ENCODE measurements at regions not wholly inside any gene's neighbourhood (a gene's known extent, or its start where the extent isn't known, plus 50 kb on each side); places are given as distances from the start of the nearest gene placed in this dataset.

DNA sequence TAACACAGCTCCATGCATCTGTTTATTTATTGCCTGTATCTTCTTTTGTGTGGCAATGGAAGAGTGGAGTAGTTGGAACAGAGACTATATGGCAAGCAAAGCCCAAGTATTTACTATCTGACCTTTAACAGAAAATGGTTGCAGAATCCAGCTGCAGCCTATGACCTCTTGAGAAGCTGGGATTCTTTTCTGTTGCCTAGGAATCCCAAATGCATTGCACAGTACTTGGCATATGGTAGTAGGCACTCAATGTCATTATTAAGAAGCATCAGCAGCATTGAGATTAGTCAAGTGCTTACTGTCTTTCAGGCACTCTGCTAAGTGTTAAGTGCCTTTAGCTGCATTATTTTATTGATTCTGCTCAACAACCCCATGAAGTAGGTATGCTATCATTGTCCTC is 331.6 kb downstream of the CCDC85A start:
- no peak overlapping the region for H3K27ac ChIP-seq (ENCODE audit: insufficient read depth, low read length, poor library complexity, severe bottlenecking)
- Mint-ChIP-seq H3K9me3 (peaks cover 2 to 14% (median 4%) of the 10 kb centered on the region in 7 donors), H3K4me1 (no peaks in the 10 kb centered on the region), H3K27me3 (no peaks in the 10 kb centered on the region), H3K36me3 (no peaks in the 10 kb centered on the region), H3K4me3 (no peak overlapping the region), H3K27ac (no peak overlapping the region)
- no peaks in the 10 kb centered on the region for H3K4me1 ChIP-seq (ENCODE audit: control insufficient read depth, insufficient read depth, low read length, poor library complexity, severe bottlenecking)
- no peaks in the 10 kb centered on the region for H3K9me3 ChIP-seq (ENCODE audit: control insufficient read depth in 2 of 2, low read length in 2 of 2)
- ATAC-seq (ENCODE audit: low read depth in 2 of 2) (no peak), DNase-seq (no peak)
- no peak overlapping the region for H3K4me3 ChIP-seq (ENCODE audit: low read depth, low read length)
- H3K36me3 ChIP-seq (ENCODE audit: control insufficient read depth, insufficient read depth, low read length) = no peaks in the 10 kb centered on the region
- H3K27me3 ChIP-seq (ENCODE audit: control insufficient read depth, insufficient read depth, low read length) = no peaks in the 10 kb centered on the region

DNA sequence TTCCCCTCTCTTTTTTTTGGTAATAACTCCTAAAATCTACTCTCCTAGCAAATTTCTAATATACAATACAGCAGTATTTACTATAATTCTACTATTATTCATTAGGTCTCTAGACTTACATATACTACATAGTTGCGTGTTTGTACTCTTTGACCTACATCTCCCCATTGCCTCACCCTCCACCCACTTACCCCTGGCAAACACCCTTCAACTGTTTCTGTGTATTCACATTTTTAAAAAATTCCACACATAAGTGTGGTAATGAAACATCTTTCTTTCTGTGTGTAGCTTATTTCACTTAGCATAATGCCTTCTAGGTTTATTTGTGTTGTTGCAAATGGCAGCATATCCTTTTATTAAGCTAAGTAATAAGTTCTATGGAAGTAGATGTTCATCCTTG is 336.0 kb downstream of the CCDC85A start:
- Histone ChIP-seq H3K9me3 (ENCODE audit: control insufficient read depth in 2 of 2, low read length in 2 of 2) (no peaks in the 10 kb centered on the region), H3K4me1 (ENCODE audit: control insufficient read depth, insufficient read depth, low read length, poor library complexity, severe bottlenecking) (no peaks in the 10 kb centered on the region), H3K4me3 (ENCODE audit: low read depth, low read length) (no peak overlapping the region), H3K27ac (ENCODE audit: insufficient read depth, low read length, poor library complexity, severe bottlenecking) (no peak overlapping the region), H3K27me3 (ENCODE audit: control insufficient read depth, insufficient read depth, low read length) (no peaks in the 10 kb centered on the region), H3K36me3 (ENCODE audit: control insufficient read depth, insufficient read depth, low read length) (no peaks in the 10 kb centered on the region)
- DNase-seq (no peak), ATAC-seq (ENCODE audit: low read depth in 2 of 2) (no peak)
- no peak overlapping the region for H3K4me3 Mint-ChIP-seq
- no peaks in the 10 kb centered on the region for H3K36me3 Mint-ChIP-seq
- no peaks in the 10 kb centered on the region for H3K4me1 Mint-ChIP-seq
- no peak overlapping the region for H3K27ac Mint-ChIP-seq
- peaks cover 1 to 10% (median 4%) of the 10 kb centered on the region in 7 donors for H3K9me3 Mint-ChIP-seq
- H3K27me3 Mint-ChIP-seq = no peaks in the 10 kb centered on the region

DNA sequence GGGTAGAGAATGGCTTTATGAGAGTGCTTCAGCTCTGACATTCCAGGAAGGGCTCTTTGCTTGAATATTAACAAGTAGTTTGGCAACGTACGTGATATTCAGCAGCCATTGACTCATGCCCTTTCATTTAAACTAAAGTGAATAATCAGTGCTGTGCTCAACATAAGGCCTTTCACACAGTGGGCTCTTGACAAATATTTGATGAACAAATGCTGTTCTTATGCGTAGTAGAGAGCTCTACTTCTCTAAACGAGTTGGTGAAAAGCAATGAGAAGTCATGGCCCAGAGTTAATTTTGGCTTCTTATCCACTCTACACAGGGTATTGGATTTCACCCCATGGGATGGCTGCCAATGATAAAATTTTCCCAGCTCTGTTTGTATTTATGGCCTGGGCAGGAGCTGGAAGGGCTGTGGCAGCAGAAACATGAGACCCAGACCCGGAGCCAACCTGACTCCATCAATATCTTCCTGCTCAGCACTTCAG is 338.9 kb downstream of the CCDC85A start:
- ATAC-seq (ENCODE audit: low read depth in 2 of 2) (no peak), DNase-seq (no peak)
- Histone ChIP-seq H3K9me3 (ENCODE audit: control insufficient read depth in 2 of 2, low read length in 2 of 2) (no peaks in the 10 kb centered on the region), H3K4me3 (ENCODE audit: low read depth, low read length) (no peak overlapping the region), H3K36me3 (ENCODE audit: control insufficient read depth, insufficient read depth, low read length) (no peaks in the 10 kb centered on the region), H3K27ac (ENCODE audit: insufficient read depth, low read length, poor library complexity, severe bottlenecking) (no peak overlapping the region), H3K4me1 (ENCODE audit: control insufficient read depth, insufficient read depth, low read length, poor library complexity, severe bottlenecking) (no peaks in the 10 kb centered on the region), H3K27me3 (ENCODE audit: control insufficient read depth, insufficient read depth, low read length) (no peaks in the 10 kb centered on the region)
- no peak overlapping the region for H3K27ac Mint-ChIP-seq
- H3K4me1 Mint-ChIP-seq = no peaks in the 10 kb centered on the region
- peaks cover 0 to 14% (median 10%) of the 10 kb centered on the region in 7 donors for H3K9me3 Mint-ChIP-seq
- no peaks in the 10 kb centered on the region for H3K36me3 Mint-ChIP-seq
- no peak overlapping the region for H3K4me3 Mint-ChIP-seq
- H3K27me3 Mint-ChIP-seq = no peaks in the 10 kb centered on the region

DNA sequence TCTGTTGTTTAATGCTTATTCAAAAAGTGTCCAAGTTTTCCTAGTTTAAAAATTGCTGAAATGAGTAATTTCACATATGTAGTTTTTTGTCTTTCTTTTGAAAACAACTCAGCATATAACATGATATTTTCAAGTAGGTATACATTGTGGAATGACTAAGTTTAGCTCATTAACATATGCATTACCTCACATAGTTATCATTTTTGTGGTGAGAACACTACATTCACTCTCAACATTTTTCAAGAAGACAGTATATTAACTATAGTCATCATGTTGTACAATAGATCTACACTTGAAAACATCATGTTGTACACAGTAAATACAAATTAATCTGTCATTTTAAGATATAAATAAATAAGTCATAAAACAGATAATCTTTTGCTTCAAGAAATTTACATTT is 340.0 kb downstream of the CCDC85A start:
- H3K4me1 Mint-ChIP-seq = no peaks in the 10 kb centered on the region
- no peaks in the 10 kb centered on the region for H3K27me3 Mint-ChIP-seq
- H3K9me3 Mint-ChIP-seq = peaks cover 0 to 13% (median 10%) of the 10 kb centered on the region in 7 donors
- no peak overlapping the region for H3K27ac Mint-ChIP-seq
- Histone ChIP-seq H3K27ac (ENCODE audit: insufficient read depth, low read length, poor library complexity, severe bottlenecking) (no peak overlapping the region), H3K27me3 (ENCODE audit: control insufficient read depth, insufficient read depth, low read length) (no peaks in the 10 kb centered on the region), H3K4me3 (ENCODE audit: low read depth, low read length) (no peak overlapping the region), H3K9me3 (ENCODE audit: control insufficient read depth in 2 of 2, low read length in 2 of 2) (no peaks in the 10 kb centered on the region), H3K36me3 (ENCODE audit: control insufficient read depth, insufficient read depth, low read length) (no peaks in the 10 kb centered on the region), H3K4me1 (ENCODE audit: control insufficient read depth, insufficient read depth, low read length, poor library complexity, severe bottlenecking) (no peaks in the 10 kb centered on the region)
- ATAC-seq (ENCODE audit: low read depth in 2 of 2) = no peak
- no peaks in the 10 kb centered on the region for H3K36me3 Mint-ChIP-seq
- no peak overlapping the region for H3K4me3 Mint-ChIP-seq
- DNase-seq = no peak

DNA sequence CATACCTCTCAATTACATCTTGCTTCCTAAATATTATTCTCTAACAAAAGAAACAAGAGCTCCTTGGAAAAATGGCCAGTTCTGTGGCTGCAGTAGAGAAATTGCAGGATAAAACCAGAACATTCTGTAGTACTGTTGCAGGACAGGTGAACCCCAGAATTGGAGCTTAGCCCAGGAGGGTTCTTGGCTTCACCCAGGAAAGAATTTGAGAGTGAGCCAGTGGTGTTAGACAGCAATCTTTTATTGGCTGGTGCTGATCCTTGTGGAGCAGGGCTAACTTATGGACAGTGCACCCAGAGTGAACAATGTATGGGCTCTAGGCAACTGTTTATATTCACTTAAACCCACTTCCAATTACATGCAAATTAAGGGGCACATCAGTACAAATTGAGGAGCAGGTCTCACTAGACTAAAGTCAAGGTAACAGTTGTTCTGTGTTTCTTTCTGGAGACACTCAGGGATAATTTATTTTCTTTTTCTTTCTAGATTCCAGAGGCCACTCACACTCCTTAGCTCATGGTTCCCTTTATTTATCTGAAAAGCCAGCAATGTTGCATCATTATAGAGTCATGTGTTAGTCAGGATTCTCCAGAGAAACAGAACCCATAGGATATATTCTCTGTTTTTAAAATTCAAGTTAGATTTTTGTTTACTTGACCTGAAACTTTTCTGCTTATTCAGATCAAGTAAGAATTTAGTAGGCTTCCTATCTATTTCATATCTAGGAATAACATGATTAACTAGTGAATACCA is 348.1 kb downstream of the CCDC85A start:
- Mint-ChIP-seq H3K27me3 (no peaks in the 10 kb centered on the region), H3K9me3 (peaks cover 0 to 11% (median 7%) of the 10 kb centered on the region in 7 donors), H3K27ac (no peak overlapping the region), H3K4me3 (no peak overlapping the region), H3K36me3 (no peaks in the 10 kb centered on the region), H3K4me1 (no peaks in the 10 kb centered on the region)
- peaks cover 0 to 2% of the 10 kb centered on the region in 2 experiments for H3K9me3 ChIP-seq (ENCODE audit: control insufficient read depth in 2 of 2, low read length in 2 of 2)
- no peaks in the 10 kb centered on the region for H3K4me1 ChIP-seq (ENCODE audit: control insufficient read depth, insufficient read depth, low read length, poor library complexity, severe bottlenecking)
- H3K4me3 ChIP-seq (ENCODE audit: low read depth, low read length) = no peak overlapping the region
- no peak overlapping the region for H3K27ac ChIP-seq (ENCODE audit: insufficient read depth, low read length, poor library complexity, severe bottlenecking)
- DNase-seq (no peak), ATAC-seq (ENCODE audit: low read depth in 2 of 2) (no peak)
- H3K27me3 ChIP-seq (ENCODE audit: control insufficient read depth, insufficient read depth, low read length) = no peaks in the 10 kb centered on the region
- no peaks in the 10 kb centered on the region for H3K36me3 ChIP-seq (ENCODE audit: control insufficient read depth, insufficient read depth, low read length)

DNA sequence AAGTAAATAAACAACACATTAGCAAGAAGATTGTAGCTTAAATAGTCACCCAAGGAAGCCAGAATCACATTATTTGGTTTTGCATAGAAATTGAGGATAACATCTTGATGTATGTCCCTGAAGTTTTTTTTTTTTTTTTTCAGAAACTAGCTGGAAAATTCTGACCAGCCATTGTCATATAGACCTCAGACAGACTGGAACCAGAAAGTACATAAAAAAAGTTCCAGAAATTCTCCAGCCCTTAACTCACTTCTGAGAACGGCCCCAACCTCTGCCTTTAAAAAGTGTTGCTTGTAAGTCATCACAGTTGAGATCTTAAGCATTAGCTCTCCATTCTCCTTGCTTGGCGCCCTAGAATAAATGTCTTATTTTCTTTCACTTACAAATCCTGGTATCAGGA is 350.5 kb downstream of the CCDC85A start:
- no peaks in the 10 kb centered on the region for H3K27me3 Mint-ChIP-seq
- no peaks in the 10 kb centered on the region for H3K36me3 ChIP-seq (ENCODE audit: control insufficient read depth, insufficient read depth, low read length)
- DNase-seq = no peak
- H3K4me3 Mint-ChIP-seq = no peak overlapping the region
- H3K9me3 Mint-ChIP-seq = peaks cover 0 to 16% (median 5%) of the 10 kb centered on the region in 7 donors
- H3K9me3 ChIP-seq (ENCODE audit: control insufficient read depth in 2 of 2, low read length in 2 of 2) = peaks cover 0 to 2% of the 10 kb centered on the region in 2 experiments
- H3K27me3 ChIP-seq (ENCODE audit: control insufficient read depth, insufficient read depth, low read length) = no peaks in the 10 kb centered on the region
- no peak overlapping the region for H3K27ac ChIP-seq (ENCODE audit: insufficient read depth, low read length, poor library complexity, severe bottlenecking)
- H3K4me1 ChIP-seq (ENCODE audit: control insufficient read depth, insufficient read depth, low read length, poor library complexity, severe bottlenecking) = no peaks in the 10 kb centered on the region
- H3K27ac Mint-ChIP-seq = no peak overlapping the region
- no peaks in the 10 kb centered on the region for H3K4me1 Mint-ChIP-seq
- H3K36me3 Mint-ChIP-seq = no peaks in the 10 kb centered on the region
- H3K4me3 ChIP-seq (ENCODE audit: low read depth, low read length) = no peak overlapping the region
- no peak for ATAC-seq (ENCODE audit: low read depth in 2 of 2)

DNA sequence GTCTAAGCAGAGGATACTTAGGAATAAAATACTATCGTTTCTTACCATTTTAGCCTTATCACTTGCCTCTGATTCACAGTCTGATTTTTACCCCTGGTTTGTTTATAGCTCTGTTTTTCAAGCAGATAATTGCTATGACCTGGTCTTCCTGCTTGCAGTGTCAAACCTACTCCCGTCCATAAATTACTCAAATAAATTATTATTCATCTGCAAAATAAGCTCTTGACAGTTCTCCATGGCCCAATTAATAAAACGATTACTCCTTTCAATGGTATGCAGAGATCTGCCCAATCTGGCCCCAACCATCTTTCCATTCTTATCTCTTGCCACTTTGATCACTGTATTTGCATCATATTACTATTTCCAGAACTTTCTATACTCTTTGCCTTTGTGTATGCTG is 354.0 kb downstream of the CCDC85A start:
- ATAC-seq (ENCODE audit: low read depth in 2 of 2) = no peak
- no peaks in the 10 kb centered on the region for H3K4me1 ChIP-seq (ENCODE audit: control insufficient read depth, insufficient read depth, low read length, poor library complexity, severe bottlenecking)
- DNase-seq = no peak
- Mint-ChIP-seq H3K27ac (no peak overlapping the region), H3K27me3 (no peaks in the 10 kb centered on the region), H3K4me3 (no peak overlapping the region), H3K4me1 (no peaks in the 10 kb centered on the region), H3K9me3 (peaks cover 0 to 25% (median 6%) of the 10 kb centered on the region in 7 donors), H3K36me3 (no peaks in the 10 kb centered on the region)
- H3K27me3 ChIP-seq (ENCODE audit: control insufficient read depth, insufficient read depth, low read length) = no peaks in the 10 kb centered on the region
- H3K27ac ChIP-seq (ENCODE audit: insufficient read depth, low read length, poor library complexity, severe bottlenecking) = no peak overlapping the region
- H3K36me3 ChIP-seq (ENCODE audit: control insufficient read depth, insufficient read depth, low read length) = no peaks in the 10 kb centered on the region
- no peak overlapping the region for H3K4me3 ChIP-seq (ENCODE audit: low read depth, low read length)
- H3K9me3 ChIP-seq (ENCODE audit: control insufficient read depth in 2 of 2, low read length in 2 of 2) = no peaks in the 10 kb centered on the region

DNA sequence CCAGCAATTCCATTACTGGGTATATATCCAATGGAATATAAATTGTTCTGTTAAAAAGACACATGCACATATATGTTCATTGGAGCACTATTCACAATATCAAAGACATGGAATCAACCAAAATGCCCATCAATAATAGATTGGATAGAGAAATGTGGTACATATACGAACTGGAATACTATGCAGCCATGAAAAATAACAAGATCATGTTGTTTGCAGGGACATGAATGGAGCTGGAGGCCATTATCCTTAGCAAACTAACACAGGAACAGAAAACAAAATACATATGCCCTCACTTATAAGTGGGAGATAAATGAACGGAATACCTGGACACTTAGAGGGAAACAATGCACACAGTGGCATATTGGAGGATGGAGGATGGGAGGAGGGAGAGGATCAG is 355.8 kb downstream of the CCDC85A start:
- no peak overlapping the region for H3K4me3 Mint-ChIP-seq
- DNase-seq (no peak), ATAC-seq (ENCODE audit: low read depth in 2 of 2) (no peak)
- H3K4me3 ChIP-seq (ENCODE audit: low read depth, low read length) = no peak overlapping the region
- no peaks in the 10 kb centered on the region for H3K9me3 ChIP-seq (ENCODE audit: control insufficient read depth in 2 of 2, low read length in 2 of 2)
- H3K36me3 Mint-ChIP-seq = no peaks in the 10 kb centered on the region
- H3K27ac ChIP-seq (ENCODE audit: insufficient read depth, low read length, poor library complexity, severe bottlenecking) = no peak overlapping the region
- H3K9me3 Mint-ChIP-seq = peaks cover 0 to 28% (median 6%) of the 10 kb centered on the region in 7 donors
- H3K27me3 Mint-ChIP-seq = no peaks in the 10 kb centered on the region
- no peaks in the 10 kb centered on the region for H3K4me1 Mint-ChIP-seq
- H3K27me3 ChIP-seq (ENCODE audit: control insufficient read depth, insufficient read depth, low read length) = no peaks in the 10 kb centered on the region
- H3K27ac Mint-ChIP-seq = no peak overlapping the region
- H3K36me3 ChIP-seq (ENCODE audit: control insufficient read depth, insufficient read depth, low read length) = no peaks in the 10 kb centered on the region
- no peaks in the 10 kb centered on the region for H3K4me1 ChIP-seq (ENCODE audit: control insufficient read depth, insufficient read depth, low read length, poor library complexity, severe bottlenecking)

Data from CD4-positive, CD25-positive, alpha-beta regulatory T cell (primary cell).